H54 (cell line): ENCODE measurements at regions not wholly inside any gene's neighbourhood (a gene's known extent, or its start where the extent isn't known, plus 50 kb on each side); places are given as distances from the start of the nearest gene placed in this dataset.
A peak's percentile ranks its signal among the peaks of the same experiment; 100 is the strongest.

ENCODE experiments used
- DNase-seq: peaks from one replicate; pipeline ENCODE4 v3.0.0; 2011; ENCODE audit warnings: low spot score, mixed read lengths; ENCODE audit not compliant: insufficient read length
- FAIRE-seq: peaks from 3 replicates; lab custom pipeline; 2011; peaks lifted over from hg19 to GRCh38; lab: Jason Lieb, UNC
- POLR2A ChIP-seq: IDR thresholded peaks from 2 replicates; pipeline ENCODE4 v1.6.1; 2011; ENCODE audit warnings: low read depth, mild to moderate bottlenecking, low read length

DNA sequence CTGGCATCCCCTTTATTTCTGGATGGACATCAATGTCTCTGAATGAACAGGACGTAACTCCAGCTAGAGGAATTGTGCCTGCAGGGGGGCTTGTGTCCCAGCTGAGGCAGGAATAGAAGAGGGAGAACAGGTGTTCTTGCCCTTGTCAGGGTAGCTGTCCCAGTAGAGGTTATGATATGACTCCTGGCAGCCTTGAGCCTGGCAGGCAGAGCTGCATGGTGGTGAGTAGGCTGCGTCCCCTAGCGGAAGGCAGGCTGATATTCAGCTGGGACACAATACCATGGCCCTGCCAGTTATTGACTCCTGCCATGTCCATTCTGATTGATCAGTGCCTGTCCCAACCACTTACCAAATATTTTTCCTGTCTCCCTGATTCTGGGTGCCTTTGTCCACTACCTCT, 197.2 kb downstream of the RAP2A start:
- no peak for TF ChIP-seq POLR2A
- DNase-seq (no peak), FAIRE-seq (no peak)

- no peak for DNase-seq
- FAIRE-seq: no peak
- TF ChIP-seq POLR2A: no peak
These were observed 205.3 kb downstream of the RAP2A start for GRCh38 chr13:97639236-97639635.

GRCh38 chr13:97640268-97640667, 206.3 kb downstream of the RAP2A start:
- DNase-seq (no peak), FAIRE-seq (no peak)
- no peak for TF ChIP-seq POLR2A

DNA sequence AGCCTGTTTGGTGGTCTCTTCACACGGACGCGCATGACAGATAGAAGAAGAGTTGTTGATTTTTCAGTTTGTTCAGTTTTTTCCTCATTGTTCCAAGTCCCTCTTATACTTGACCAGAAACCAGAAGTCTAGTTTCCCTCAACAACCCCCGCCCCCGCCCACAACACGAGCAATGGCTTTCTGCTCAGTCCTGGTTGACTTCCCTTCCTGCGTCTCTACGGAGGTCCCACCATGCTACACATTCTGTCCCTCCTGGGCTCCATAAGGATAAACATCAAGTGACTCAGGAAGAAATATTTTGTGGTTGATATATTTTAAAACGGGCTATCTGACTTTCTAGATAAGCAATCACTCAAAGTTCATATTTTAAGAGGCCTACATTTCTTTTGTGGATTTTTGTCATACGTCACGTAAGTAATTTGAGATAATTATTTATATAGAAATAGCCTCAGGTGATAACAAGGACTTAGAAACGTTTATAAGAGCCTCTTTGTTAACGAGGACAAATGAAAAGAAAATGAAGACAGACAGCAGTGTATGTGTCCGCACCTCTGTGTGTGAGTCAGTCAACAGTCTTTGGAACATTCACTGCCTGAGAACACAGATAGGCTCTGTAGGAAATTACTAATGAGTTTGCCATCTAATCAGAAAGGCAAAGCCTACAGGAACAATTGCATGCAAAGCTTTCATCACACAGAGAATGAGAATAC, 214.4 kb downstream of the RAP2A start:
- FAIRE-seq: no peak
- TF ChIP-seq POLR2A: no peak
- no peak for DNase-seq

DNA sequence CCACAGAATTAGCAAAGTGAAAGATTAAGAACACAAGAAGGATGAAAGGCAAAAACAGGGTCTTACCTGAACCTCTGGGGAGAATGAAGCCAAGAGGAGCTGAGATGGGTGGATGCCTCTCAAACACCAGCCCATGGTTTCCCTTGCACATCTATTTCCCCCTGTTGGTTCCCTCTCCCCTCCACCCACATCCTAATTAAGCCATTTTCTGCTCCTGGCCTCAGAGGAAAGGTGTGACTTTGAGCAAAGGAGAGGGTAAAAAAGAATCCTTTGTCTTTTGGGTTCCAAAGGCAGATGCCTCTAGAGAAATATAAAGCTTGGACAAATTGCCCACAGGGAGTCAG, 214.9 kb downstream of the RAP2A start:
- DNase-seq (no peak), FAIRE-seq (no peak)
- TF ChIP-seq POLR2A: no peak

GRCh38 chr13:97653443-97654140, 219.6 kb downstream of the RAP2A start:
- no peak for TF ChIP-seq POLR2A
- FAIRE-seq (no peak), DNase-seq (no peak)

GRCh38 chr13:97654236-97654635, 220.3 kb downstream of the RAP2A start:
- FAIRE-seq (no peak), DNase-seq (no peak)
- TF ChIP-seq POLR2A: no peak

GRCh38 chr13:97658556-97658955, 224.6 kb downstream of the RAP2A start:
- DNase-seq: no peak
- TF ChIP-seq POLR2A: no peak
- FAIRE-seq: no peak

DNA sequence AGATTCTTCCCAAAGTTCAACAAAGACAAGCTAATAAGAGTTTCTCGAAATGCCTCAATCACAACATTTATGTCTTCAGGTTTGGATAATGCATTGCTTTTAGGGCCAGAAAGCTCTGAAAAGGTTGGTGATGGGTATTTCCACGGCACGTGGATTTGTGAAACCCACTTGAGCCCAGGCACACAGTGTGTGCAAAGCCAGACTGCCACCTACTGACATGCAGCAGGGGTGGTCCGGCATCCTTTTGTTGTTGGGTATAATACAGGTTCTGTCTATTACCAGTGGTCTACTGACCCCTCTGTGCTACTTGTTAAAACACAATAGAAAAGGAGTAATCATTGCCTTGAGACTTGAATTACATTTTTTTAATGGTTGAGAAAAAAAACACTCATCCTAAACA, 225.6 kb downstream of the RAP2A start:
- FAIRE-seq (peak; percentile 6), DNase-seq (no peak)
- TF ChIP-seq POLR2A: no peak

GRCh38 chr13:97660594-97661260, 226.8 kb downstream of the RAP2A start:
- DNase-seq (no peak), FAIRE-seq (no peak)
- no peak for TF ChIP-seq POLR2A

DNA sequence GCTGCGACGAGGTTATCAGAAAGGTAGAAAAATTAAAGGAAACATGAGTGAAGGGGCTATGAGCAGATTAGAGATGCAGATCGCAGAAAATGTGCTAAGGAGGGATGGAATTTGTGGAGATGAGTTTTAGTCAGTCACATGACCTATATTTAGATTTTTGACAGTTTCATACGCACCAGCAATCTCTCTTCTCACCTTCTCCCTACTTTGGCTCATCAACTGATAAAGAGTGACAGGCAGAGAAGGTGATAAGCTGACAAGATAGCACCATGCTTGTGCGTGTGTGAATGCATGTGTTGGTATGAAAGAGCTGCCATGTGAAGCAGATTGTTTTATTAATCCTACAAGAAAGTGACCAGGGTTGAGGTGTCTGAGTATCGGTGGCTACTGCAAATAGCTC, 252.6 kb downstream of the RAP2A start:
- DNase-seq (no peak), FAIRE-seq (no peak)
- TF ChIP-seq POLR2A: no peak

GRCh38 chr13:97692628-97693027, 258.7 kb downstream of the RAP2A start:
- DNase-seq (no peak), FAIRE-seq (no peak)
- TF ChIP-seq POLR2A: no peak

DNA sequence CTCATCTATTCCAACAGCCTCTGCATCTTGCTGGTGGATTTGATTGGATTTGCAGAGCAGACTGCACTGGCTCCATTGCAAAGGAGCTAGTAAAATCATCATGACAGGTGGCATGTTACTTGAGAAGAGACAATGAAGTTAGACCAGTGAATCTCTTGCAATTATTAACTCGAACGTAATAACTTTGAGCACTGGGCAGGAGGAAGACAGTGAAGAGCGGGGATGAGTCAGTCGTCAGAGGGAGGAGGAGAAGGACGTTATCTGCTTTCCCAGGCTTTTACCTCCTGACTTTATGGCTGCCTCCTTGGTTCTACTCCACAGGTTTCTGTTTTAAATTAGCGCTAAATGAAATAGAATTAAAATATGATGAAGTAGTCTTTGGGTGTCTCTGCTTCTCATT, 257.8 kb upstream of the IPO5 start:
- TF ChIP-seq POLR2A: no peak
- DNase-seq (no peak), FAIRE-seq (no peak)

DNA sequence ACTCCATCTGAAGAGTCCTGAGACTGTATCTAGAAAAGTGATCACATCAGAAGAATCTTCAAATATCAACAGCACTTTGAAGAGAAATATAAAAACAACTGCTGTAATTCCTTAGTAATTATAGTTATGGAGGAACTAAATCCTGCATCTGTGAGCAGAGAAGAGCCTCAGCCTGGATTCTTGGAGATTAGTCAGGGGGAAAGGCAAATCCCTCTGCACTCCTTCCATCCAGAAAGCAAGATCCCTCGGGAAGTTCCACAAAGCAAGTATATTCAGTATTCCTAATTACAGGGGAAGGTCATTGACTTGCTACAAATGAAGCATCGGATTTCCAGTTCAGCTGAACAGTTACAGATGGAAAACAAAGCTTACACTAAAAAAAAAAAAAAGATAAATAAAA, 256.6 kb upstream of the IPO5 start:
- FAIRE-seq (no peak), DNase-seq (no peak)
- TF ChIP-seq POLR2A: no peak
